K562 (cell line): ENCODE measurements at regions not wholly inside any gene's neighbourhood (a gene's known extent, or its start where the extent isn't known, plus 50 kb on each side); places are given as distances from the start of the nearest gene placed in this dataset.

Experiments
- BRD4 ChIP-seq: fragments of 200-600 bp; sonication (generic); IDR thresholded peaks from 2 replicates; pipeline ENCODE4 v1.6.1; 2017; ENCODE audit warnings: inconsistent platforms
- DACH1 ChIP-seq: fragments of 450-650 bp; IDR thresholded peaks from 2 replicates; pipeline ENCODE4 v1.6.1; 2018; ENCODE audit not compliant: partially characterized antibody
- PHF21A ChIP-seq: fragments of 450-650 bp; IDR thresholded peaks from 2 replicates; pipeline ENCODE4 v1.6.1; 2017; ENCODE audit warnings: low read depth, borderline replicate concordance
- POLR2A ChIP-seq: fragments of 450-650 bp; conservative IDR thresholded peaks from 2 replicates; pipeline ENCODE4 v1.6.1; 2016
- POLR2AphosphoS5 ChIP-seq: IDR thresholded peaks from 2 replicates; pipeline ENCODE4 v1.6.1; 2011; ENCODE audit warnings: mild to moderate bottlenecking, low read depth, low read length, moderate library complexity; ENCODE audit not compliant: control insufficient read depth, insufficient read depth
- SIN3A ChIP-seq, 2 experiments: fragments of 150-350 bp in 1 of 2; IDR thresholded peaks; 2 replicates each; pipeline ENCODE4 v1.6.1; 2011 to 2016; ENCODE audit warnings: borderline replicate concordance in 2 of 2, low read depth in 2 of 2, low read length in 2 of 2, mild to moderate bottlenecking in 2 of 2, moderate library complexity in 2 of 2; ENCODE audit not compliant: control insufficient read depth in 1 of 2
- TAF1 ChIP-seq: IDR thresholded peaks from 2 replicates; pipeline ENCODE4 v1.6.1; 2011; ENCODE audit warnings: mild to moderate bottlenecking, low read length, moderate library complexity; ENCODE audit not compliant: insufficient read depth, control insufficient read depth, severe bottlenecking; ENCODE audit errors: extremely low read depth
- TCF7L2 ChIP-seq: fragments of 150-350 bp; IDR thresholded peaks from 2 replicates; pipeline ENCODE4 v1.6.1; 2016; ENCODE audit warnings: low read depth, mild to moderate bottlenecking, low read length, moderate library complexity
- TEAD4 ChIP-seq, 2 experiments: sonication (generic) in 1 of 2; formaldehyde crosslinking in 1 of 2; IDR thresholded peaks; 2 replicates each; pipeline versions ENCODE4 v1.6.1 to v1.8.0; 2012 to 2022; ENCODE audit warnings: borderline replicate concordance in 1 of 2, inconsistent platforms in 1 of 2, low read length in 1 of 2, mild to moderate bottlenecking in 1 of 2, missing genetic modification reagents in 1 of 2
- USF1 ChIP-seq: sonication (generic); formaldehyde crosslinking; IDR thresholded peaks from 2 replicates; pipeline ENCODE4 v1.9.0; 2022; ENCODE audit warnings: mild to moderate bottlenecking, missing genetic modification reagents
- ZNF644 ChIP-seq: fragments of 200-800 bp; sonication (Bioruptor generic); IDR thresholded peaks from 2 replicates; pipeline ENCODE4 v1.6.1; 2016; ENCODE audit warnings: low read depth, missing genetic modification characterization, missing compliant biosample characterization
- TF ChIP-seq, protein P1 (sequence below), 2 experiments: fragments of 450-650 bp in 1 of 2; sonication (generic) in 1 of 2; formaldehyde crosslinking in 1 of 2; IDR thresholded peaks in 1 of 2; conservative IDR thresholded peaks in 1 of 2; 2 replicates each; pipeline versions ENCODE4 v1.6.1 to v1.8.1; 2016 to 2023; ENCODE audit warnings: mild to moderate bottlenecking in 2 of 2, moderate library complexity in 2 of 2, inconsistent platforms in 1 of 2, missing genetic modification reagents in 1 of 2
- TF ChIP-seq, protein P2 (sequence below): sonication (generic); formaldehyde crosslinking; IDR thresholded peaks from 2 replicates; pipeline ENCODE4 v1.4.0; 2020; ENCODE audit warnings: mild to moderate bottlenecking, missing genetic modification reagents
- TF ChIP-seq, protein P3 (sequence below), 3 experiments: IDR thresholded peaks in 2 of 3; conservative IDR thresholded peaks in 1 of 3; 2 replicates each; pipeline ENCODE4 v1.5.1; 2011 to 2012; ENCODE audit warnings: low read length in 3 of 3, mild to moderate bottlenecking in 3 of 3, control low read depth in 2 of 3, improper control_type of control experiment in 1 of 3, inconsistent platforms in 1 of 3, low read depth in 1 of 3, mixed read lengths in 1 of 3, moderate library complexity in 1 of 3; ENCODE audit not compliant: insufficient read depth in 2 of 3

- no peak for TF ChIP-seq USF1
- no peak for TF ChIP-seq TAF1
- TF ChIP-seq TEAD4 (IDR thresholded peaks at IDR 0.05; ENCODE audit: low read length), result no peak
- no peak for TF ChIP-seq TEAD4 (CRISPR knock-in tag; IDR thresholded peaks at IDR 0.05; ENCODE audit: borderline replicate concordance)
- TF ChIP-seq BRD4, result no peak
- TF ChIP-seq TCF7L2, result no peak
- TF ChIP-seq, protein P1, sequence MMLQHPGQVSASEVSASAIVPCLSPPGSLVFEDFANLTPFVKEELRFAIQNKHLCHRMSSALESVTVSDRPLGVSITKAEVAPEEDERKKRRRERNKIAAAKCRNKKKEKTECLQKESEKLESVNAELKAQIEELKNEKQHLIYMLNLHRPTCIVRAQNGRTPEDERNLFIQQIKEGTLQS (IDR thresholded peaks at IDR 0.05), result no peak
- TF ChIP-seq, protein P1 (CRISPR knock-in tag; conservative IDR thresholded peaks at IDR 0.05), result no peak
- no peak for TF ChIP-seq ZNF644 (tag)
- TF ChIP-seq POLR2AphosphoS5, result no peak
- TF ChIP-seq POLR2A, result no peak
- no peak for TF ChIP-seq PHF21A
- no peak for TF ChIP-seq DACH1
- no peak for TF ChIP-seq SIN3A (IDR thresholded peaks at IDR 0.05; ENCODE audit: borderline replicate concordance in 2 of 2, control insufficient read depth in 1 of 2, low read depth in 2 of 2, low read length in 2 of 2)
- TF ChIP-seq, protein P2, sequence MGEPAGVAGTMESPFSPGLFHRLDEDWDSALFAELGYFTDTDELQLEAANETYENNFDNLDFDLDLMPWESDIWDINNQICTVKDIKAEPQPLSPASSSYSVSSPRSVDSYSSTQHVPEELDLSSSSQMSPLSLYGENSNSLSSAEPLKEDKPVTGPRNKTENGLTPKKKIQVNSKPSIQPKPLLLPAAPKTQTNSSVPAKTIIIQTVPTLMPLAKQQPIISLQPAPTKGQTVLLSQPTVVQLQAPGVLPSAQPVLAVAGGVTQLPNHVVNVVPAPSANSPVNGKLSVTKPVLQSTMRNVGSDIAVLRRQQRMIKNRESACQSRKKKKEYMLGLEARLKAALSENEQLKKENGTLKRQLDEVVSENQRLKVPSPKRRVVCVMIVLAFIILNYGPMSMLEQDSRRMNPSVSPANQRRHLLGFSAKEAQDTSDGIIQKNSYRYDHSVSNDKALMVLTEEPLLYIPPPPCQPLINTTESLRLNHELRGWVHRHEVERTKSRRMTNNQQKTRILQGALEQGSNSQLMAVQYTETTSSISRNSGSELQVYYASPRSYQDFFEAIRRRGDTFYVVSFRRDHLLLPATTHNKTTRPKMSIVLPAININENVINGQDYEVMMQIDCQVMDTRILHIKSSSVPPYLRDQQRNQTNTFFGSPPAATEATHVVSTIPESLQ (CRISPR knock-in tag), result no peak
- TF ChIP-seq, protein P3, sequence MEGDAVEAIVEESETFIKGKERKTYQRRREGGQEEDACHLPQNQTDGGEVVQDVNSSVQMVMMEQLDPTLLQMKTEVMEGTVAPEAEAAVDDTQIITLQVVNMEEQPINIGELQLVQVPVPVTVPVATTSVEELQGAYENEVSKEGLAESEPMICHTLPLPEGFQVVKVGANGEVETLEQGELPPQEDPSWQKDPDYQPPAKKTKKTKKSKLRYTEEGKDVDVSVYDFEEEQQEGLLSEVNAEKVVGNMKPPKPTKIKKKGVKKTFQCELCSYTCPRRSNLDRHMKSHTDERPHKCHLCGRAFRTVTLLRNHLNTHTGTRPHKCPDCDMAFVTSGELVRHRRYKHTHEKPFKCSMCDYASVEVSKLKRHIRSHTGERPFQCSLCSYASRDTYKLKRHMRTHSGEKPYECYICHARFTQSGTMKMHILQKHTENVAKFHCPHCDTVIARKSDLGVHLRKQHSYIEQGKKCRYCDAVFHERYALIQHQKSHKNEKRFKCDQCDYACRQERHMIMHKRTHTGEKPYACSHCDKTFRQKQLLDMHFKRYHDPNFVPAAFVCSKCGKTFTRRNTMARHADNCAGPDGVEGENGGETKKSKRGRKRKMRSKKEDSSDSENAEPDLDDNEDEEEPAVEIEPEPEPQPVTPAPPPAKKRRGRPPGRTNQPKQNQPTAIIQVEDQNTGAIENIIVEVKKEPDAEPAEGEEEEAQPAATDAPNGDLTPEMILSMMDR (IDR thresholded peaks at IDR 0.05 in 2 of 3, conservative IDR thresholded peaks at IDR 0.05 in 1 of 3; ENCODE audit: insufficient read depth in 2 of 3, low read depth in 1 of 3, low read length in 3 of 3), result no peak
Measured at GRCh38 chr3:144859161-144859560, 887.5 kb downstream of the DIPK2A start.
